GM23248 (cell line): ENCODE measurements at regions not wholly inside any gene's neighbourhood (a gene's known extent, or its start where the extent isn't known, plus 50 kb on each side); places are given as distances from the start of the nearest gene placed in this dataset.

Experiments
- EZH2 ChIP-seq: fragments of 200-600 bp; sonication (generic); IDR thresholded peaks from 2 replicates; pipeline ENCODE4 v1.6.1; 2018; ENCODE audit warnings: antibody characterized with exemption, mild to moderate bottlenecking; ENCODE audit not compliant: insufficient read depth, poor library complexity, severe bottlenecking
- EZH2phosphoT487 ChIP-seq: fragments of 200-600 bp; sonication (generic); IDR thresholded peaks from 2 replicates; pipeline ENCODE4 v1.6.1; 2018; ENCODE audit warnings: antibody characterized with exemption, moderate library complexity, mild to moderate bottlenecking, low read depth; ENCODE audit not compliant: insufficient read depth

DNA sequence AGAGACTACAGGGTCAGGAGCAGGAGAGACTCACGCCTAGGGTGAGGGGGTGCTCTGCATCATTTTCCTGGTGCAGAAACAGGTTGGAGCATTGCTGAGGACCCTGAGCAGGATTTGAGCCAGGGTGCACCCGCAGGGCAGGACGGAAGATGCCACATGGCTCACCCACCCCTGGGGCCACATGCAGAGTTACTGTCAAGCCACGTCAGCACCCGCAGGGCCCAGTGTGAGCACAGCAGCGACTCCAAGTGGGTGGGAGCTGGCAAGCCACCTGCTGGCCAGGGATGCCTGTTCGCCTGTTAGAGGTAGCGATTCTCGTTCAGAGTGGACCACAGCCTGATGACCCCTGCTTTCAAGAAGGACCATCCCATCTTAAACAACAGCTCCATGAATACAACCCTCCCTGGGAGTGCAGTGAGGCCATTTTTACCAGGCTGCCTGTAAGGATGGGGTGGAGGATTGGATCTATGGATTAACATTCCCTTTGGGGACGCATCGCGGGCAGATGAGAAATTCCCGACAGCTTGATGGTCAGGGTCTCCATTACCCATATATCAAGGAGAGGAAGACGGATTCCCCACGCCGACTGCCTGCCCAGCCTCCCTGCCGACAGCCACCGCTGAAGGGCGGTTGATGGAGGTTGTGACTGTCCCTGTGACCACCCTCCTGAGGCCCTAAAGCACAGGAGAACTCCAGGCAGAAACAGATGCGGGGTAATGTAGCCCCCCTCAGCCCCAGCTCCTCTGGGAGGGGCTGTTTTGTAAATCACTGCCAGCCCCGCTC lies 101.1 kb upstream of the RET start:
- no peak for TF ChIP-seq EZH2
- TF ChIP-seq EZH2phosphoT487: no peak
